Neural cell (in vitro differentiated cells): ENCODE measurements at regions not wholly inside any gene's neighbourhood (a gene's known extent, or its start where the extent isn't known, plus 50 kb on each side); places are given as distances from the start of the nearest gene placed in this dataset.

Experiments
- H2AFZ ChIP-seq: fragments of 200-600, 300-800 bp; sonication (generic), shearing (Covaris generic); 2 replicates; pipeline ENCODE4 v1.6.0; 2014; ENCODE audit warnings: low read depth, mild to moderate bottlenecking, antibody characterized with exemption, low read length, moderate library complexity
- H3F3A ChIP-seq: fragments of 200-600 bp; shearing (Covaris generic); 2 replicates; pipeline ENCODE4 v1.6.1; 2016; ENCODE audit warnings: mild to moderate bottlenecking, moderate library complexity, mixed read lengths, antibody characterized with exemption, low read length; ENCODE audit not compliant: insufficient read depth, poor library complexity, severe bottlenecking
- H3K27ac ChIP-seq: fragments of 200-600, 300-800 bp; sonication (generic), shearing (Covaris generic); 2 replicates; pipeline ENCODE4 v1.5.1; 2014; ENCODE audit warnings: mild to moderate bottlenecking, low read length, moderate library complexity
- H3K27me3 ChIP-seq: fragments of 300-800, 200-600 bp; sonication (generic), shearing (Covaris generic); 2 replicates; pipeline ENCODE4 v1.6.0; 2014; ENCODE audit warnings: mild to moderate bottlenecking, low read depth, low read length, moderate library complexity; ENCODE audit not compliant: insufficient read depth
- H3K36me3 ChIP-seq: fragments of 300-800, 200-600 bp; sonication (generic), shearing (Covaris generic); 2 replicates; pipeline ENCODE4 v1.5.1; 2014; ENCODE audit warnings: mild to moderate bottlenecking, antibody characterized with exemption, low read length, moderate library complexity; ENCODE audit not compliant: insufficient read depth
- H3K4me2 ChIP-seq: fragments of 300-800, 200-600 bp; sonication (generic), shearing (Covaris generic); 2 replicates; pipeline ENCODE4 v1.6.0; 2014; ENCODE audit warnings: mild to moderate bottlenecking, low read length
- H3K4me3 ChIP-seq: fragments of 300-800, 200-600 bp; sonication (generic), shearing (Covaris generic); 2 replicates; pipeline ENCODE4 v1.5.1; 2014; ENCODE audit warnings: mild to moderate bottlenecking, low read length, moderate library complexity
- H3K79me2 ChIP-seq: fragments of 200-600 bp; shearing (Covaris generic); replicated peaks from 2 replicates; pipeline ENCODE4 v1.6.0; 2014; ENCODE audit warnings: mild to moderate bottlenecking, low read length, moderate library complexity; ENCODE audit not compliant: insufficient read depth
- H3K9ac ChIP-seq: fragments of 300-800, 200-600 bp; sonication (generic), shearing (Covaris generic); 2 replicates; pipeline ENCODE4 v1.6.1; 2016; ENCODE audit warnings: mild to moderate bottlenecking, low read length, mixed read lengths
- H3K9me2 ChIP-seq: fragments of 200-600 bp; shearing (Covaris generic); 2 replicates; pipeline ENCODE4 v1.6.1; 2016; ENCODE audit warnings: mild to moderate bottlenecking, low read length, mixed read lengths; ENCODE audit not compliant: insufficient read depth
- H3K9me3 ChIP-seq: fragments of 200-600, 300-800 bp; sonication (generic), shearing (Covaris generic); 2 replicates; pipeline ENCODE4 v1.6.1; 2016; ENCODE audit warnings: mild to moderate bottlenecking, mixed run types, low read length, moderate library complexity, mixed read lengths
- H4K20me1 ChIP-seq: fragments of 200-600 bp; shearing (Covaris generic); 2 replicates; pipeline ENCODE4 v1.6.1; 2016; ENCODE audit warnings: mild to moderate bottlenecking, mixed run types; ENCODE audit not compliant: insufficient read depth
- CTCF ChIP-seq: fragments of 450-650 bp; IDR thresholded peaks from 2 replicates; pipeline ENCODE4 v1.5.1; 2014; ENCODE audit warnings: antibody characterized with exemption, mild to moderate bottlenecking, moderate library complexity; ENCODE audit not compliant: poor library complexity, severe bottlenecking
- EP300 ChIP-seq: fragments of 450-650 bp; conservative IDR thresholded peaks from 2 replicates; pipeline ENCODE4 v1.6.1; 2014; ENCODE audit warnings: antibody characterized with exemption, mild to moderate bottlenecking, moderate library complexity; ENCODE audit not compliant: poor library complexity, severe bottlenecking
- EZH2 ChIP-seq: fragments of 200-600, 300-800 bp; shearing (Covaris generic), sonication (generic); IDR thresholded peaks from 2 replicates; pipeline ENCODE4 v1.6.1; 2014; ENCODE audit warnings: antibody characterized with exemption, low read length, borderline replicate concordance, mild to moderate bottlenecking; ENCODE audit not compliant: insufficient read depth, poor library complexity, severe bottlenecking
- MXI1 ChIP-seq: fragments of 450-650 bp; conservative IDR thresholded peaks from 2 replicates; pipeline ENCODE4 v1.6.1; 2014; ENCODE audit warnings: antibody characterized with exemption, mild to moderate bottlenecking; ENCODE audit not compliant: poor library complexity, severe bottlenecking
- POLR2AphosphoS5 ChIP-seq: IDR thresholded peaks from 2 replicates; pipeline ENCODE4 v1.6.1; 2012
- RAD21 ChIP-seq: fragments of 450-650 bp; conservative IDR thresholded peaks from 2 replicates; pipeline ENCODE4 v1.6.1; 2014; ENCODE audit warnings: antibody characterized with exemption, mild to moderate bottlenecking, moderate library complexity
- REST ChIP-seq: IDR thresholded peaks from 2 replicates; pipeline ENCODE4 v1.6.1; 2012; ENCODE audit warnings: borderline replicate concordance
- SMC3 ChIP-seq: fragments of 450-650 bp; conservative IDR thresholded peaks from 2 replicates; pipeline ENCODE4 v1.6.1; 2014; ENCODE audit warnings: antibody characterized with exemption, mild to moderate bottlenecking, moderate library complexity; ENCODE audit not compliant: poor library complexity
- TAF1 ChIP-seq: IDR thresholded peaks from 2 replicates; pipeline ENCODE4 v1.6.1; 2012; ENCODE audit warnings: low read depth

- no peaks in the 10 kb centered on the region for H3K79me2 ChIP-seq
- no peaks in the 10 kb centered on the region for H3F3A ChIP-seq
- no peak overlapping the region for H3K27ac ChIP-seq
- H3K9ac ChIP-seq, result no peak overlapping the region
- TF ChIP-seq SMC3 (no peak), TAF1 (no peak)
- no peaks in the 10 kb centered on the region for H3K9me2 ChIP-seq
- no peaks in the 10 kb centered on the region for H3K9me3 ChIP-seq
- no peaks in the 10 kb centered on the region for H4K20me1 ChIP-seq
- H3K4me3 ChIP-seq, result no peak overlapping the region
- H3K27me3 ChIP-seq, result no peaks in the 10 kb centered on the region
- H3K36me3 ChIP-seq, result no peaks in the 10 kb centered on the region
- no peak overlapping the region for H2AFZ ChIP-seq
- H3K4me2 ChIP-seq, result no peak overlapping the region
These were observed 75.3 kb upstream of the TRPC3 start for GRCh38 chr4:122027203-122027602.

- peak overlapping the region; percentile 7 for H3K9ac ChIP-seq
- no peaks in the 10 kb centered on the region for H3K9me2 ChIP-seq
- H2AFZ ChIP-seq, result no peak overlapping the region
- no peaks in the 10 kb centered on the region for H3K36me3 ChIP-seq
- peak overlapping the region; percentile 55 for H3K27ac ChIP-seq
- H3K4me3 ChIP-seq, result peak overlapping the region; percentile 2
- no peak overlapping the region for H3K4me2 ChIP-seq
- H4K20me1 ChIP-seq, result no peaks in the 10 kb centered on the region
- H3K27me3 ChIP-seq, result no peaks in the 10 kb centered on the region
- no peak for TF ChIP-seq POLR2AphosphoS5
- TF ChIP-seq CTCF, result no peak
- TF ChIP-seq TAF1, result no peak
- TF ChIP-seq MXI1, result no peak
- TF ChIP-seq SMC3, result no peak
- peak; percentile 63 for TF ChIP-seq EP300
- TF ChIP-seq REST, result peak; percentile 46
- TF ChIP-seq EZH2, result no peak
- no peak for TF ChIP-seq RAD21
- no peaks in the 10 kb centered on the region for H3K79me2 ChIP-seq
- H3F3A ChIP-seq, result no peaks in the 10 kb centered on the region
- no peaks in the 10 kb centered on the region for H3K9me3 ChIP-seq
These were observed 65.4 kb upstream of the TRPC3 start for GRCh38 chr4:122017296-122017695.

GRCh38 chr4:122015203-122015602 is 63.3 kb upstream of the TRPC3 start:
- no peak for TF ChIP-seq RAD21
- TF ChIP-seq CTCF, result no peak
- no peak for TF ChIP-seq POLR2AphosphoS5
- TF ChIP-seq SMC3, result no peak
- TF ChIP-seq EZH2, result no peak
- no peak for TF ChIP-seq EP300
- TF ChIP-seq MXI1, result no peak
- no peak for TF ChIP-seq REST
- TF ChIP-seq TAF1, result no peak
- H3K27me3 ChIP-seq, result no peaks in the 10 kb centered on the region

More at GRCh38 chr4:122015203-122015602, 63.3 kb upstream of the TRPC3 start:
- no peaks in the 10 kb centered on the region for H3K36me3 ChIP-seq
- no peaks in the 10 kb centered on the region for H3K9me2 ChIP-seq
- no peak overlapping the region for H2AFZ ChIP-seq
- H3K9me3 ChIP-seq, result no peaks in the 10 kb centered on the region
- no peaks in the 10 kb centered on the region for H4K20me1 ChIP-seq
- H3K79me2 ChIP-seq, result no peaks in the 10 kb centered on the region
- no peak overlapping the region for H3K4me2 ChIP-seq
- H3K4me3 ChIP-seq, result no peak overlapping the region
- H3K27ac ChIP-seq, result no peak overlapping the region
- no peak overlapping the region for H3K9ac ChIP-seq
- H3F3A ChIP-seq, result no peaks in the 10 kb centered on the region
